Neural progenitor cell (in vitro differentiated cells): ENCODE measurements at regions not wholly inside any gene's neighbourhood (a gene's known extent, or its start where the extent isn't known, plus 50 kb on each side); places are given as distances from the start of the nearest gene placed in this dataset.

Source experiments
- DNase-seq: peaks from one replicate; pipeline ENCODE4 v3.0.0-alpha.2; 2016; ENCODE audit warnings: low spot score
- H2AFZ ChIP-seq: fragments of 200-600 bp; sonication (generic); replicated peaks from 2 replicates; pipeline ENCODE4 v1.6.1; 2016; ENCODE audit warnings: antibody characterized with exemption
- H3F3A ChIP-seq: fragments of 200-600 bp; sonication (generic); 2 replicates; pipeline ENCODE4 v1.6.1; 2016; ENCODE audit warnings: antibody characterized with exemption, low read depth
- H3K27ac ChIP-seq: fragments of 200-600 bp; sonication (generic); 2 replicates; pipeline ENCODE4 v1.5.1; 2016; ENCODE audit warnings: mild to moderate bottlenecking
- H3K27me3 ChIP-seq: fragments of 200-600 bp; sonication (generic); 2 replicates; pipeline ENCODE4 v1.6.1; 2016; ENCODE audit warnings: mild to moderate bottlenecking, moderate library complexity
- H3K36me3 ChIP-seq: fragments of 200-600 bp; sonication (generic); 2 replicates; pipeline ENCODE4 v1.5.1; 2016
- H3K4me1 ChIP-seq: fragments of 200-600 bp; sonication (generic); 2 replicates; pipeline ENCODE4 v1.6.1; 2016; ENCODE audit warnings: mixed run types
- H3K4me2 ChIP-seq: fragments of 200-600 bp; sonication (generic); 2 replicates; pipeline ENCODE4 v1.6.1; 2016
- H3K4me3 ChIP-seq: fragments of 200-600 bp; sonication (generic); 2 replicates; pipeline ENCODE4 v1.5.1; 2016
- H3K79me2 ChIP-seq: fragments of 200-600 bp; sonication (generic); 2 replicates; pipeline ENCODE4 v1.6.1; 2016; ENCODE audit warnings: low read depth
- H3K9ac ChIP-seq: fragments of 200-600 bp; sonication (generic); 2 replicates; pipeline ENCODE4 v1.6.1; 2016
- H3K9me3 ChIP-seq: fragments of 200-600 bp; sonication (generic); 2 replicates; pipeline ENCODE4 v1.5.1; 2016; ENCODE audit warnings: low read depth
- H4K20me1 ChIP-seq: fragments of 200-600 bp; sonication (generic); 2 replicates; pipeline ENCODE4 v1.6.1; 2016; ENCODE audit warnings: low read depth
- H3K27ac Mint-ChIP-seq: 3 replicates; pipeline ENCODE4 v1.8.0; 2021; ENCODE audit warnings: mixed read lengths
- H3K27me3 Mint-ChIP-seq: 2 replicates; pipeline ENCODE4 v1.8.0; 2022; ENCODE audit warnings: low read depth, mild to moderate bottlenecking, inconsistent platforms, moderate library complexity, mixed read lengths; ENCODE audit not compliant: insufficient read depth
- H3K36me3 Mint-ChIP-seq: 3 replicates; pipeline ENCODE4 v1.8.0; 2021; ENCODE audit warnings: mixed read lengths
- H3K4me1 Mint-ChIP-seq: 3 replicates; pipeline ENCODE4 v1.8.0; 2021; ENCODE audit warnings: mixed read lengths
- H3K4me3 Mint-ChIP-seq: 3 replicates; pipeline ENCODE4 v1.8.0; 2021; ENCODE audit warnings: mild to moderate bottlenecking, moderate library complexity, mixed read lengths
- H3K9me3 Mint-ChIP-seq: 3 replicates; pipeline ENCODE4 v1.8.0; 2020; ENCODE audit warnings: mixed read lengths
- EZH2 ChIP-seq: fragments of 200-600 bp; sonication (generic); IDR thresholded peaks from 2 replicates; pipeline ENCODE4 v1.6.1; 2017; ENCODE audit warnings: antibody characterized with exemption, mild to moderate bottlenecking, moderate library complexity
- EZH2phosphoT487 ChIP-seq: fragments of 200-600 bp; sonication (generic); IDR thresholded peaks from 2 replicates; pipeline ENCODE4 v1.6.1; 2017; ENCODE audit warnings: antibody characterized with exemption
- TF ChIP-seq, protein P1 (sequence below): fragments of 200-600 bp; sonication (generic); IDR thresholded peaks from 2 replicates; pipeline ENCODE4 v1.5.1; 2017; ENCODE audit warnings: antibody characterized with exemption, mild to moderate bottlenecking

DNA sequence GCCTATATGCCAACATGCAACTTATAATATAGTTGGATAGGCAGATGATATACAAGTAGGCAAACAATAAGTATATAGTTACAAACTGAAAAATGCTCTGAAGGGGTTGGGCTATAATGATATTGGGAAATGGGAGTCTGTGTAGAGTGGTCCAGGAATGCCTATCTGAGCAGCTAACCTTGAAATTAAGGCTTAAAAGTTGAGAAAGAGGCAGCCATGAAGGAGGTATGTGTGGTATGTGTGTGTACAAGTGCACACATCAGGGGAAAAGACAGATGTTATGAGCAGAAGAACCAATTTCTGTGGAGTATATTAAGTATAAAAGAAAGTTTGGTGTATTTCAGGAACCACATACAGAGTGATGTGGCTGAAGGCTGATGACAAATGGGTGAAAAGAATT is 154.9 kb upstream of the PAPPA start:
- H3K36me3 ChIP-seq: no peaks in the 10 kb centered on the region
- no peaks in the 10 kb centered on the region for H3F3A ChIP-seq
- H3K9me3 ChIP-seq: no peaks in the 10 kb centered on the region
- Mint-ChIP-seq H3K27ac (no peak overlapping the region), H3K4me1 (no peaks in the 10 kb centered on the region), H3K27me3 (no peaks in the 10 kb centered on the region), H3K36me3 (no peaks in the 10 kb centered on the region), H3K9me3 (no peaks in the 10 kb centered on the region), H3K4me3 (no peak overlapping the region)
- no peak for DNase-seq
- H3K27ac ChIP-seq: no peak overlapping the region
- no peaks in the 10 kb centered on the region for H4K20me1 ChIP-seq
- no peaks in the 10 kb centered on the region for H3K27me3 ChIP-seq
- no peaks in the 10 kb centered on the region for H3K79me2 ChIP-seq
- no peaks in the 10 kb centered on the region for H3K4me1 ChIP-seq
- TF ChIP-seq, protein P1, sequence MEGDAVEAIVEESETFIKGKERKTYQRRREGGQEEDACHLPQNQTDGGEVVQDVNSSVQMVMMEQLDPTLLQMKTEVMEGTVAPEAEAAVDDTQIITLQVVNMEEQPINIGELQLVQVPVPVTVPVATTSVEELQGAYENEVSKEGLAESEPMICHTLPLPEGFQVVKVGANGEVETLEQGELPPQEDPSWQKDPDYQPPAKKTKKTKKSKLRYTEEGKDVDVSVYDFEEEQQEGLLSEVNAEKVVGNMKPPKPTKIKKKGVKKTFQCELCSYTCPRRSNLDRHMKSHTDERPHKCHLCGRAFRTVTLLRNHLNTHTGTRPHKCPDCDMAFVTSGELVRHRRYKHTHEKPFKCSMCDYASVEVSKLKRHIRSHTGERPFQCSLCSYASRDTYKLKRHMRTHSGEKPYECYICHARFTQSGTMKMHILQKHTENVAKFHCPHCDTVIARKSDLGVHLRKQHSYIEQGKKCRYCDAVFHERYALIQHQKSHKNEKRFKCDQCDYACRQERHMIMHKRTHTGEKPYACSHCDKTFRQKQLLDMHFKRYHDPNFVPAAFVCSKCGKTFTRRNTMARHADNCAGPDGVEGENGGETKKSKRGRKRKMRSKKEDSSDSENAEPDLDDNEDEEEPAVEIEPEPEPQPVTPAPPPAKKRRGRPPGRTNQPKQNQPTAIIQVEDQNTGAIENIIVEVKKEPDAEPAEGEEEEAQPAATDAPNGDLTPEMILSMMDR: no peak
- TF ChIP-seq EZH2: no peak
- no peak for TF ChIP-seq EZH2phosphoT487
- H2AFZ ChIP-seq: no peak overlapping the region
- H3K4me3 ChIP-seq: no peak overlapping the region
- H3K9ac ChIP-seq: no peak overlapping the region
- H3K4me2 ChIP-seq: no peak overlapping the region

- Mint-ChIP-seq H3K36me3 (no peaks in the 10 kb centered on the region), H3K27me3 (no peaks in the 10 kb centered on the region), H3K4me3 (no peak overlapping the region), H3K27ac (no peak overlapping the region), H3K4me1 (no peaks in the 10 kb centered on the region), H3K9me3 (no peaks in the 10 kb centered on the region)
- no peaks in the 10 kb centered on the region for H3K9me3 ChIP-seq
- H3K4me1 ChIP-seq: no peaks in the 10 kb centered on the region
- H4K20me1 ChIP-seq: no peaks in the 10 kb centered on the region
- no peak overlapping the region for H3K9ac ChIP-seq
- no peaks in the 10 kb centered on the region for H3K36me3 ChIP-seq
- TF ChIP-seq, protein P1: no peak
- TF ChIP-seq EZH2phosphoT487 (no peak), EZH2 (no peak)
- no peak overlapping the region for H3K4me3 ChIP-seq
- no peak overlapping the region for H3K27ac ChIP-seq
- H3K27me3 ChIP-seq: no peaks in the 10 kb centered on the region
- no peak overlapping the region for H2AFZ ChIP-seq
- no peaks in the 10 kb centered on the region for H3F3A ChIP-seq
- H3K79me2 ChIP-seq: no peaks in the 10 kb centered on the region
- DNase-seq: no peak
- no peak overlapping the region for H3K4me2 ChIP-seq
These were observed 154.1 kb upstream of the PAPPA start for GRCh38 chr9:115999498-115999897.

DNA sequence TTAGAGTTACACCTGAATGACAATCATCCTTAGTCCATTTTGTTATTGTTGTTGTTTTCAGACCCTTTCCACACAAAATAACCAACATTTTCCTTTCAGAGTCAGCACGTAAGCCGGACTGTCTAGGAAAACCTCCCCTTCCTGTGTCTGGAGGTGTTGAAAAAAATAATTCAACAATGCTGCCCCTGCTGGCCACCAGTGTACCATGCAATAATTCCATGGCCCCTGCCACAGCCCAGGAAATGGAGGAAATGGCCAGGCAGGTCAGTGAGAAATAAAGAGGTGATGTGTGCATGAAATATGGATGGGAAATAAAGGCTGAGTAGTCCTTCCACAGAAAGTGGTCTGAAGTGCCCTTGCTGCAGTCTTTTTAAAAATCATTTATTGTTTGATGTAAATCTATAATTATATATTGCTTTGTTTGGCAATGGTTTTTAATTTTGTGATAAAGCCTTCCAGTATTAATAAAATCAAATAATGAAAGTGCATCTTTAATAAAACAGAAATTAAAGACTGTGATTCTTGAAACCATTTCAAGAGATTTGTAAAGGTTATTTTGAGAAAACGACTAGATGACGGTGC is 152.8 kb upstream of the PAPPA start:
- DNase-seq: peak; percentile 65
- no peaks in the 10 kb centered on the region for H3F3A ChIP-seq
- no peaks in the 10 kb centered on the region for H3K9me3 Mint-ChIP-seq
- no peaks in the 10 kb centered on the region for H3K79me2 ChIP-seq
- no peak overlapping the region for H3K4me3 Mint-ChIP-seq
- no peak overlapping the region for H3K27ac ChIP-seq
- H3K27me3 Mint-ChIP-seq: no peaks in the 10 kb centered on the region
- no peaks in the 10 kb centered on the region for H3K36me3 ChIP-seq
- no peak overlapping the region for H3K27ac Mint-ChIP-seq
- H3K9ac ChIP-seq: no peak overlapping the region
- H4K20me1 ChIP-seq: no peaks in the 10 kb centered on the region
- no peaks in the 10 kb centered on the region for H3K36me3 Mint-ChIP-seq
- H3K4me1 ChIP-seq: no peaks in the 10 kb centered on the region
- H3K27me3 ChIP-seq: no peaks in the 10 kb centered on the region
- TF ChIP-seq EZH2phosphoT487 (no peak), EZH2 (no peak)
- TF ChIP-seq, protein P1: peak; percentile 77
- H2AFZ ChIP-seq: peak overlapping the region; percentile 64
- H3K4me3 ChIP-seq: no peak overlapping the region
- no peak overlapping the region for H3K4me2 ChIP-seq
- no peaks in the 10 kb centered on the region for H3K4me1 Mint-ChIP-seq
- no peaks in the 10 kb centered on the region for H3K9me3 ChIP-seq
